VCaP (cell line): ENCODE measurements at regions not wholly inside any gene's neighbourhood (a gene's known extent, or its start where the extent isn't known, plus 50 kb on each side); places are given as distances from the start of the nearest gene placed in this dataset.

Experiments used
- H3K27ac ChIP-seq: fragments of 450-650 bp; 2 replicates; pipeline ENCODE4 v1.5.1; 2017
- CTCF ChIP-seq: fragments of 450-650 bp; conservative IDR thresholded peaks from 2 replicates; pipeline ENCODE4 v1.5.1; 2017; ENCODE audit warnings: mild to moderate bottlenecking, moderate library complexity

GRCh38 chr5:120738568-120738967 is 274.5 kb downstream of the PRR16 start:
- no peak overlapping the region for H3K27ac ChIP-seq
- no peak for TF ChIP-seq CTCF

GRCh38 chr5:120740989-120741388 is 276.9 kb downstream of the PRR16 start:
- no peak overlapping the region for H3K27ac ChIP-seq
- no peak for TF ChIP-seq CTCF

GRCh38 chr5:120748474-120748873 is 284.4 kb downstream of the PRR16 start:
- TF ChIP-seq CTCF: no peak
- no peak overlapping the region for H3K27ac ChIP-seq

- H3K27ac ChIP-seq: no peak overlapping the region
Measured at GRCh38 chr5:120749737-120750136, 285.6 kb downstream of the PRR16 start.

GRCh38 chr5:120759587-120759986 is 295.5 kb downstream of the PRR16 start:
- no peak overlapping the region for H3K27ac ChIP-seq
- no peak for TF ChIP-seq CTCF

More at GRCh38 chr5:120749737-120750136, 285.6 kb downstream of the PRR16 start:
- no peak for TF ChIP-seq CTCF

GRCh38 chr5:120761986-120762385 is 297.9 kb downstream of the PRR16 start:
- H3K27ac ChIP-seq: no peak overlapping the region
- no peak for TF ChIP-seq CTCF

GRCh38 chr5:120765189-120765588 is 301.1 kb downstream of the PRR16 start:
- no peak for TF ChIP-seq CTCF

More at GRCh38 chr5:120765189-120765588, 301.1 kb downstream of the PRR16 start:
- H3K27ac ChIP-seq: no peak overlapping the region
